ENCODE measurements at regions not wholly inside any gene's neighbourhood (a gene's known extent, or its start where the extent isn't known, plus 50 kb on each side); places are given as distances from the start of the nearest gene placed in this dataset.

GRCh38 chr13:109605846-109606245, 180.5 kb downstream of the IRS2 start:
- Histone ChIP-seq H3K36me3 (ENCODE audit: control insufficient read depth, insufficient read depth, low read length) (no peaks in the 10 kb centered on the region), H3K4me3 (ENCODE audit: low read depth, low read length) (no peak overlapping the region), H3K27me3 (ENCODE audit: control insufficient read depth, insufficient read depth, low read length) (no peaks in the 10 kb centered on the region), H3K9me3 (ENCODE audit: control insufficient read depth in 2 of 2, low read length in 2 of 2) (no peaks in the 10 kb centered on the region), H3K27ac (ENCODE audit: insufficient read depth, low read length, poor library complexity, severe bottlenecking) (no peak overlapping the region), H3K4me1 (ENCODE audit: control insufficient read depth, insufficient read depth, low read length, poor library complexity, severe bottlenecking) (no peaks in the 10 kb centered on the region)
- Mint-ChIP-seq H3K9me3 (peaks cover 0 to 5% (median 0%) of the 10 kb centered on the region in 7 donors), H3K27ac (no peak overlapping the region), H3K36me3 (no peaks in the 10 kb centered on the region), H3K27me3 (peaks cover 5% of the 10 kb centered on the region), H3K4me3 (no peak overlapping the region), H3K4me1 (peaks cover 0 to 4% (median 0%) of the 10 kb centered on the region in 4 donors)
- ATAC-seq (ENCODE audit: low read depth in 2 of 2) (no peak), DNase-seq (no peak)

DNA sequence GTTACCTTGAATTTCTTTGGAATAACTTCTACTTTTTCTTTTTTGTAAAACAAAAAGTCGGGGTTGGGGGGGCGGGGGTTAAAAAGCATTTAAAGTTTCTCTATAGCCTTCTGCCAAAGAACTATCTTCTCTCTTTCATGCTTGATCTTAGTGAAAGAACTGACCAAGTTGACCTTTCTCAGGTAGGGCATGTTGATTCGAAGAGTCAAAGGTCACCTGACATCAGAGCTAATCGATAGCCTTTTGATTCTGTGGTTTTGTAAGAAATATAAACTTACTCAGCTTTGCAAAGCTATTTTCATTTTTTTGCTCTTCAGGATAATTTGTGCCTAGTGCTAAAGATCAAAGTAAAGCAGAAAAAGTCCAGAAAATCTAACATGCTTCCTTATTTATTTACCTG, 181.5 kb downstream of the IRS2 start:
- Mint-ChIP-seq H3K9me3 (peaks cover 0 to 5% (median 0%) of the 10 kb centered on the region in 7 donors), H3K27ac (no peak overlapping the region), H3K4me3 (no peak overlapping the region), H3K27me3 (peaks cover 5% of the 10 kb centered on the region), H3K4me1 (peaks cover 0 to 2% (median 0%) of the 10 kb centered on the region in 4 donors), H3K36me3 (no peaks in the 10 kb centered on the region)
- no peaks in the 10 kb centered on the region for H3K4me1 ChIP-seq (ENCODE audit: control insufficient read depth, insufficient read depth, low read length, poor library complexity, severe bottlenecking)
- no peak for DNase-seq
- H3K27ac ChIP-seq (ENCODE audit: insufficient read depth, low read length, poor library complexity, severe bottlenecking): no peak overlapping the region
- ATAC-seq (ENCODE audit: low read depth in 2 of 2): no peak
- H3K9me3 ChIP-seq (ENCODE audit: control insufficient read depth in 2 of 2, low read length in 2 of 2): no peaks in the 10 kb centered on the region
- H3K36me3 ChIP-seq (ENCODE audit: control insufficient read depth, insufficient read depth, low read length): no peaks in the 10 kb centered on the region
- H3K4me3 ChIP-seq (ENCODE audit: low read depth, low read length): no peak overlapping the region
- no peaks in the 10 kb centered on the region for H3K27me3 ChIP-seq (ENCODE audit: control insufficient read depth, insufficient read depth, low read length)

DNA sequence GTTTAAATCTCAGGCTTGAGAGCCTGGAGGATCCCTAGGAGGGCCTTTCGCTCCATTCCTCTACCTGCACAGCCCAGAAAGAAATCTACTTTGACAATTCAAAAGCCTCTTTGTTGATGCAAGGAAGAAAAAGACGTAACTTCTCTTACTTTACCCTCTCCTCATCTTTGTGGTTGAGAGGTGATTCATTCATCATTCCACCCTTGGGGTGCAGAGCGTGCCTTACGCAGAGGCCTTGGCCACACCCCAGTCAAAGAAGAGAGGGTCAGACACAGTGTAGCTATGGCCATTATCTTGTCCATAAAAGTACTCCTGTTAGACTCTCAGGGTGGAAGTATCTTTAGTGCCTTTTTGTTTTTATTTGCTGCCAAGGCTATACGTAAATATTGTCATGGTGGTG, 184.0 kb downstream of the IRS2 start:
- ATAC-seq (ENCODE audit: low read depth in 2 of 2) (no peak), DNase-seq (no peak)
- H3K27ac ChIP-seq (ENCODE audit: insufficient read depth, low read length, poor library complexity, severe bottlenecking): no peak overlapping the region
- H3K9me3 Mint-ChIP-seq: peaks cover 0 to 3% (median 0%) of the 10 kb centered on the region in 7 donors
- H3K36me3 ChIP-seq (ENCODE audit: control insufficient read depth, insufficient read depth, low read length): no peaks in the 10 kb centered on the region
- H3K4me1 Mint-ChIP-seq: peaks cover 0 to 2% (median 0%) of the 10 kb centered on the region in 4 donors
- H3K27ac Mint-ChIP-seq: no peak overlapping the region
- H3K27me3 Mint-ChIP-seq: peaks cover 5% of the 10 kb centered on the region
- H3K4me1 ChIP-seq (ENCODE audit: control insufficient read depth, insufficient read depth, low read length, poor library complexity, severe bottlenecking): no peaks in the 10 kb centered on the region
- no peak overlapping the region for H3K4me3 Mint-ChIP-seq
- H3K9me3 ChIP-seq (ENCODE audit: control insufficient read depth in 2 of 2, low read length in 2 of 2): no peaks in the 10 kb centered on the region
- H3K36me3 Mint-ChIP-seq: no peaks in the 10 kb centered on the region
- H3K4me3 ChIP-seq (ENCODE audit: low read depth, low read length): no peak overlapping the region
- H3K27me3 ChIP-seq (ENCODE audit: control insufficient read depth, insufficient read depth, low read length): no peaks in the 10 kb centered on the region

DNA sequence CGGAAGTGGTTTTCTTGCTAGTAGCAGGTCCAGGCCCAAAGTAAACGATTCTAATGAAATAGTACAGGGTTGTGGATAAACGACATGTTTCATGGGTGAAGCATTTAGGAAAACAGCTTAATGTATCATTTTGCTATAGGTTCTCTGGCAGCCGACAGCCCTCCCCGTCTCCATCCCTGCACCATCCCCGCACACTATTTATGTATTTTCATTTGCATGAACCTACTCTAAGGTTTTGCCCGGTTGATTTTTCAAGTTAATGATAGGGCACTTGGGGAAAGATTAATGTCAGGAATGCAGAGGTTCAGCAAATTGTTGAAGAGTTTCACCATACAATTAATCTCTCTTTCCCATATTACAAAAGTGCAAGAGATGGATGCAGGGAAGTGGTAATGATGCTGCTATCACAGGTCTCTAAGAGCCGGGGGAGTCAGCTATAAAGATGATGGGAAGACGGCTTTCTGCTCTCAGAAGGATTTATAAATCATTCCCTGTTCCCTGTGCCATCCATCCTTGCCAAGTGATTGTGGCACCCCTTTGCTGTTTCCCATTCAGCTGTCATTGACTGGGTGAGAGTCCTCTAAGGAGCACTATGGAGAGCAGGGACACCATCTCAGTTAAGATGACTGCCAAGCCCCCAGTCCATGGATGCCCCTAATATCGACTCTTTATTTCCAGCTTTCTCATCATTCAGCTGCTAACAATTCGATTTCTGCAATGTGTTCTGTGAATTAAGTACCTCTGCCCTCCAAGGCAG, 186.3 kb downstream of the IRS2 start:
- no peak for ATAC-seq (ENCODE audit: low read depth in 2 of 2)
- no peaks in the 10 kb centered on the region for H3K4me1 Mint-ChIP-seq
- no peaks in the 10 kb centered on the region for H3K27me3 ChIP-seq (ENCODE audit: control insufficient read depth, insufficient read depth, low read length)

GRCh38 chr13:109595471-109595870, 190.9 kb downstream of the IRS2 start:
- Histone ChIP-seq H3K27me3 (ENCODE audit: control insufficient read depth, insufficient read depth, low read length) (peaks cover 2% of the 10 kb centered on the region), H3K27ac (ENCODE audit: insufficient read depth, low read length, poor library complexity, severe bottlenecking) (no peak overlapping the region), H3K36me3 (ENCODE audit: control insufficient read depth, insufficient read depth, low read length) (no peaks in the 10 kb centered on the region), H3K4me1 (ENCODE audit: control insufficient read depth, insufficient read depth, low read length, poor library complexity, severe bottlenecking) (no peaks in the 10 kb centered on the region), H3K9me3 (ENCODE audit: control insufficient read depth in 2 of 2, low read length in 2 of 2) (no peaks in the 10 kb centered on the region), H3K4me3 (ENCODE audit: low read depth, low read length) (no peak overlapping the region)
- Mint-ChIP-seq H3K4me1 (no peaks in the 10 kb centered on the region), H3K36me3 (no peaks in the 10 kb centered on the region), H3K9me3 (no peaks in the 10 kb centered on the region), H3K27me3 (peaks cover 4% of the 10 kb centered on the region), H3K4me3 (no peak overlapping the region), H3K27ac (no peak overlapping the region)
- no peak for DNase-seq
- no peak for ATAC-seq (ENCODE audit: low read depth in 2 of 2)

More for the DNA sequence above, 186.3 kb downstream of the IRS2 start:
- Histone ChIP-seq H3K9me3 (ENCODE audit: control insufficient read depth in 2 of 2, low read length in 2 of 2) (no peaks in the 10 kb centered on the region), H3K27ac (ENCODE audit: insufficient read depth, low read length, poor library complexity, severe bottlenecking) (no peak overlapping the region), H3K4me1 (ENCODE audit: control insufficient read depth, insufficient read depth, low read length, poor library complexity, severe bottlenecking) (no peaks in the 10 kb centered on the region), H3K4me3 (ENCODE audit: low read depth, low read length) (no peak overlapping the region), H3K36me3 (ENCODE audit: control insufficient read depth, insufficient read depth, low read length) (no peaks in the 10 kb centered on the region)
- Mint-ChIP-seq H3K4me3 (no peak overlapping the region), H3K9me3 (no peaks in the 10 kb centered on the region), H3K36me3 (no peaks in the 10 kb centered on the region), H3K27me3 (peaks cover 5% of the 10 kb centered on the region), H3K27ac (no peak overlapping the region)
- DNase-seq: no peak

GRCh38 chr13:109593230-109593629, 193.2 kb downstream of the IRS2 start:
- H3K4me3 ChIP-seq (ENCODE audit: low read depth, low read length): no peak overlapping the region

DNA sequence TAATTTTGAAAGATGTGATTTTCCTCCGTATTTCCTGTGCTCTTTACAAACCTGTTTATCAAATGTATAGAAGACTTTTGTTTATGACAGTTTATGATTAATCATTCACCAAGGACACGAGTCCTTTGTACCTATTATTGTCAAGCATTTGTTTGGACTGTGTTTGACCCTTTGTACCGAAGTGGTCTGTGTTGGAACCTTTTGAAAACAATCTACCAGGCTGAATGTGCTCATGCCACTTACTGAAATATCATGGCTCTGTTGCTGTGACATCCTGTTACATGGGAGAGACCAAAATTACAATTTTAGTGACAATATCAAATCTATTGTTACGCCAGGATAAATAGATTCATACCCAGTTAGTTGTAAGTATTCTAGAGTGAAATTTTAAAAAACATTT, 193.6 kb downstream of the IRS2 start:
- no peak for ATAC-seq (ENCODE audit: low read depth in 2 of 2)
- Mint-ChIP-seq H3K4me3 (no peak overlapping the region), H3K27ac (no peak overlapping the region), H3K27me3 (peaks cover 4% of the 10 kb centered on the region), H3K36me3 (no peaks in the 10 kb centered on the region), H3K9me3 (peaks cover 0 to 2% (median 0%) of the 10 kb centered on the region in 7 donors), H3K4me1 (no peaks in the 10 kb centered on the region)
- H3K36me3 ChIP-seq (ENCODE audit: control insufficient read depth, insufficient read depth, low read length): no peaks in the 10 kb centered on the region
- no peak overlapping the region for H3K4me3 ChIP-seq (ENCODE audit: low read depth, low read length)
- H3K27ac ChIP-seq (ENCODE audit: insufficient read depth, low read length, poor library complexity, severe bottlenecking): no peak overlapping the region
- DNase-seq: no peak
- no peaks in the 10 kb centered on the region for H3K4me1 ChIP-seq (ENCODE audit: control insufficient read depth, insufficient read depth, low read length, poor library complexity, severe bottlenecking)
- H3K27me3 ChIP-seq (ENCODE audit: control insufficient read depth, insufficient read depth, low read length): peaks cover 4% of the 10 kb centered on the region
- H3K9me3 ChIP-seq (ENCODE audit: control insufficient read depth in 2 of 2, low read length in 2 of 2): no peaks in the 10 kb centered on the region

More at GRCh38 chr13:109593230-109593629, 193.2 kb downstream of the IRS2 start:
- H3K4me1 Mint-ChIP-seq: no peaks in the 10 kb centered on the region
- no peaks in the 10 kb centered on the region for H3K36me3 Mint-ChIP-seq
- Histone ChIP-seq H3K9me3 (ENCODE audit: control insufficient read depth in 2 of 2, low read length in 2 of 2) (no peaks in the 10 kb centered on the region), H3K36me3 (ENCODE audit: control insufficient read depth, insufficient read depth, low read length) (no peaks in the 10 kb centered on the region), H3K27me3 (ENCODE audit: control insufficient read depth, insufficient read depth, low read length) (peaks cover 3% of the 10 kb centered on the region), H3K27ac (ENCODE audit: insufficient read depth, low read length, poor library complexity, severe bottlenecking) (no peak overlapping the region), H3K4me1 (ENCODE audit: control insufficient read depth, insufficient read depth, low read length, poor library complexity, severe bottlenecking) (no peaks in the 10 kb centered on the region)
- ATAC-seq (ENCODE audit: low read depth in 2 of 2): no peak
- H3K4me3 Mint-ChIP-seq: no peak overlapping the region
- no peak for DNase-seq
- peaks cover 0 to 2% (median 0%) of the 10 kb centered on the region in 7 donors for H3K9me3 Mint-ChIP-seq
- peaks cover 4% of the 10 kb centered on the region for H3K27me3 Mint-ChIP-seq
- H3K27ac Mint-ChIP-seq: no peak overlapping the region

DNA sequence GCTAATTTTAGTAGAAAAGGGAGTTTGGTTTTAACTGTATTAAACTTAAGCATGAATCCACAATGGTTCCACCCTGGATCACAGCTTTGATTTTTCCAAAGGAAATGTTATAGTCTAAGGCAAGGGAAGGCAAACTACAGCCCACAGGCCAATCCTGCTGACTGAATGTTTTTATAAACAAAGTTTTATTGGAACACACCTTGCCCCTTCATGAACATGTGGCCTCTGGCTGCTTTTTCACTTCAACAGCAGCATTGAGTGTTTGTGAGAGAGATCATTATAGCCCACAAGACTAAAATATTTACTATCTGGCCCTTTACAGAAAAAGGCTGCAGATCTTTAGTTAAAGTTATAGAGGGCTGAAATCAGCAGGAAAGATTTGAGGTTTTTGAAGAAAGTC, 198.7 kb downstream of the IRS2 start:
- Mint-ChIP-seq H3K4me3 (no peak overlapping the region), H3K36me3 (no peaks in the 10 kb centered on the region), H3K9me3 (peaks cover 0 to 3% (median 0%) of the 10 kb centered on the region in 7 donors), H3K4me1 (no peaks in the 10 kb centered on the region), H3K27me3 (peaks cover 8% of the 10 kb centered on the region), H3K27ac (no peak overlapping the region)
- DNase-seq (no peak), ATAC-seq (ENCODE audit: low read depth in 2 of 2) (no peak)
- Histone ChIP-seq H3K4me3 (ENCODE audit: low read depth, low read length) (no peak overlapping the region), H3K36me3 (ENCODE audit: control insufficient read depth, insufficient read depth, low read length) (no peaks in the 10 kb centered on the region), H3K27me3 (ENCODE audit: control insufficient read depth, insufficient read depth, low read length) (peaks cover 5% of the 10 kb centered on the region), H3K27ac (ENCODE audit: insufficient read depth, low read length, poor library complexity, severe bottlenecking) (no peak overlapping the region), H3K9me3 (ENCODE audit: control insufficient read depth in 2 of 2, low read length in 2 of 2) (no peaks in the 10 kb centered on the region), H3K4me1 (ENCODE audit: control insufficient read depth, insufficient read depth, low read length, poor library complexity, severe bottlenecking) (no peaks in the 10 kb centered on the region)

Data from CD4-positive, CD25-positive, alpha-beta regulatory T cell (primary cell).